SK-N-SH (cell line): ENCODE measurements at regions not wholly inside any gene's neighbourhood (a gene's known extent, or its start where the extent isn't known, plus 50 kb on each side); places are given as distances from the start of the nearest gene placed in this dataset.

ENCODE experiments used
- CTCF ChIP-seq: fragments of 200-600 bp; sonication (generic); IDR thresholded peaks from 2 replicates; pipeline ENCODE4 v1.6.1; 2017; ENCODE audit warnings: antibody characterized with exemption, mild to moderate bottlenecking, moderate library complexity
- NFIC ChIP-seq: IDR thresholded peaks from 2 replicates; pipeline ENCODE4 v1.4.0; 2012; ENCODE audit warnings: borderline replicate concordance
- REST ChIP-seq: IDR thresholded peaks from 2 replicates; pipeline ENCODE4 v1.6.1; 2012; ENCODE audit warnings: mild to moderate bottlenecking, low read depth, low read length, moderate library complexity
- SIN3A ChIP-seq: IDR thresholded peaks from 2 replicates; pipeline ENCODE4 v1.6.1; 2012; ENCODE audit warnings: low read depth, mild to moderate bottlenecking, low read length, moderate library complexity, borderline replicate concordance

- no peak for TF ChIP-seq CTCF
- no peak for TF ChIP-seq REST
- no peak for TF ChIP-seq NFIC
- TF ChIP-seq SIN3A, result no peak
Measured at GRCh38 chr4:128364565-128364964, 77.0 kb upstream of the PGRMC2 start.
